Psoas muscle (tissue), 7 donors: ENCODE measurements at regions not wholly inside any gene's neighbourhood (a gene's known extent, or its start where the extent isn't known, plus 50 kb on each side); places are given as distances from the start of the nearest gene placed in this dataset.

ENCODE experiments used
- ATAC-seq, 4 donors: fragments of 200-7000 bp; cut with Tn5 transposase; one replicate each; pipeline ENCODE4 v1.9.1; 2020; ENCODE audit warnings: moderate library complexity in 3 of 4, mild to moderate bottlenecking in 2 of 4
- DNase-seq, 2 donors: peaks; one replicate each; pipeline ENCODE4 v3.0.0-alpha.2; 2020
- H3K27ac ChIP-seq: fragments of 200-600 bp; one replicate; pipeline ENCODE4 v1.8.0; 2022
- H3K27me3 ChIP-seq, 3 donors: fragments of 200-600 bp in 1 of 3; one replicate each; pipeline versions ENCODE4 v1.6.1 to v1.8.0; 2013 to 2022; ENCODE audit warnings: low read length in 2 of 3, mild to moderate bottlenecking in 2 of 3, moderate library complexity in 1 of 3; ENCODE audit not compliant: insufficient read depth in 3 of 3
- H3K36me3 ChIP-seq, 2 donors: fragments of 200-600 bp in 1 of 2; one replicate each; pipeline versions ENCODE4 v1.6.1 to v1.8.0; 2013 to 2022; ENCODE audit warnings: low read depth in 1 of 2, mild to moderate bottlenecking in 1 of 2, moderate library complexity in 1 of 2; ENCODE audit not compliant: insufficient read depth in 1 of 2
- H3K4me1 ChIP-seq: fragments of 200-600 bp; one replicate; pipeline ENCODE4 v1.8.0; 2022
- H3K4me3 ChIP-seq: fragments of 200-600 bp; one replicate; pipeline ENCODE4 v1.8.0; 2022; ENCODE audit warnings: mild to moderate bottlenecking
- H3K9me3 ChIP-seq: fragments of 200-600 bp; one replicate; pipeline ENCODE4 v1.8.0; 2022
- CTCF ChIP-seq: fragments of 200-600 bp; IDR thresholded peaks from one replicate; pipeline ENCODE4 v1.8.0; 2022; ENCODE audit warnings: antibody characterized with exemption
- WGBS, 3 donors: extraction: QIAGEN DNeasy Blood & Tissue Kit; methylation state at CpG; one replicate each; pipeline versions ENCODE4 v1.1.6 to v1.1.7; 2013; 5-methylcytosine and 5-hydroxymethylcytosine counted together
- intact Hi-C, 2 donors: fragments of 100-400 bp; cut with DNase I; formaldehyde crosslinking; loops; one replicate each; pipeline versions ENCODE4 v1.11.0 to v1.14.2; 2022
- donor health status: healthy with polysubstance abuse.
- donor health status: DM: no; HTN: no; CAD: no; lungs with moderate emphysema.
- donor health status: Bipolar disorder and iron deficiency.
- donor health status: healthy.
- donor health status: DM: yes; HTN: yes; CAD: no.
- donor health status: DM: no; HTN: no; CAD: no.
- donor health status: DM: yes; HTN: yes; CAD: no.

- Histone ChIP-seq H3K4me1 (no peaks in the 10 kb centered on the region), H3K36me3 (no peaks in the 10 kb centered on the region), H3K27ac (no peak overlapping the region), H3K4me3 (no peak overlapping the region), H3K9me3 (no peaks in the 10 kb centered on the region), H3K27me3 (no peaks in the 10 kb centered on the region)
- TF ChIP-seq CTCF, result no peak
- no peak for ATAC-seq
- intact Hi-C loops, result no loop called here
- DNase-seq, result no peak
These were observed 157.4 kb downstream of the ANKRD30B start for GRCh38 chr18:14905350-14905749.

GRCh38 chr18:14905979-14906378 lies 158.0 kb downstream of the ANKRD30B start:
- Histone ChIP-seq H3K4me1 (no peaks in the 10 kb centered on the region), H3K9me3 (no peaks in the 10 kb centered on the region), H3K27ac (no peak overlapping the region), H3K4me3 (no peak overlapping the region), H3K36me3 (no peaks in the 10 kb centered on the region), H3K27me3 (no peaks in the 10 kb centered on the region)
- WGBS, 3 donors, result 54 to 74% (median 71%) methylated on average over 1 of the region's 1 CpG
- ATAC-seq (no peak), DNase-seq (no peak)
- TF ChIP-seq CTCF, result no peak
- intact Hi-C loops, result no loop called here

GRCh38 chr18:14907420-14907819 lies 159.4 kb downstream of the ANKRD30B start:
- no peak for DNase-seq
- no peaks in the 10 kb centered on the region for H3K27me3 ChIP-seq
- no peak overlapping the region for H3K27ac ChIP-seq
- H3K4me3 ChIP-seq, result no peak overlapping the region
- intact Hi-C loops, result no loop called here
- 73 to 77% (median 77%) methylated on average over 9 of the region's 9 CpGs for WGBS, 3 donors
- no peaks in the 10 kb centered on the region for H3K36me3 ChIP-seq
- H3K4me1 ChIP-seq, result no peaks in the 10 kb centered on the region
- no peaks in the 10 kb centered on the region for H3K9me3 ChIP-seq
- no peak for ATAC-seq
- no peak for TF ChIP-seq CTCF

GRCh38 chr18:14908541-14908940 lies 160.6 kb downstream of the ANKRD30B start:
- WGBS, 3 donors, result 38 to 62% (median 55%) methylated on average over 5 of the region's 5 CpGs
- no peak overlapping the region for H3K27ac ChIP-seq

More at GRCh38 chr18:14908541-14908940, 160.6 kb downstream of the ANKRD30B start:
- Histone ChIP-seq H3K27me3 (no peaks in the 10 kb centered on the region), H3K9me3 (no peaks in the 10 kb centered on the region), H3K36me3 (no peaks in the 10 kb centered on the region), H3K4me1 (no peaks in the 10 kb centered on the region), H3K4me3 (no peak overlapping the region)
- TF ChIP-seq CTCF, result no peak
- intact Hi-C loops, result no loop called here
- no peak for DNase-seq
- ATAC-seq, result no peak
